ENCODE measurements at regions not wholly inside any gene's neighbourhood (a gene's known extent, or its start where the extent isn't known, plus 50 kb on each side); places are given as distances from the start of the nearest gene placed in this dataset.

- no peak for TF ChIP-seq EZH2phosphoT487 (IDR thresholded peaks at IDR 0.05; ENCODE audit: borderline replicate concordance, low read length)
- TF ChIP-seq CTCF (conservative IDR thresholded peaks at IDR 0.05; ENCODE audit: low read depth, low read length), result no peak
- TF ChIP-seq EZH2 (IDR thresholded peaks at IDR 0.05; ENCODE audit: low read length, unreplicated experiment), result no peak
Observed at GRCh38 chr10:32141018-32141807, 85.0 kb upstream of the KIF5B start.
